ENCODE measurements at regions not wholly inside any gene's neighbourhood (a gene's known extent, or its start where the extent isn't known, plus 50 kb on each side); places are given as distances from the start of the nearest gene placed in this dataset.

GRCh38 chr11:70730411-70730810, 332.1 kb downstream of the CTTN start:
- Histone ChIP-seq H3K27ac (no peak overlapping the region), H3K27me3 (no peaks in the 10 kb centered on the region), H3K36me3 (no peaks in the 10 kb centered on the region), H3K9me3 (no peaks in the 10 kb centered on the region), H3K4me3 (no peak overlapping the region), H3K4me1 (no peaks in the 10 kb centered on the region)
- intact Hi-C loops (cut with DNase I; ENCODE audit: low total_unique reads), result no loop called here
- no peak for TF ChIP-seq CTCF (IDR thresholded peaks at IDR 0.05)
- TF ChIP-seq POLR2A (IDR thresholded peaks at IDR 0.05), result no peak
- no peak for DNase-seq

- Histone ChIP-seq H3K4me3 (no peak overlapping the region), H3K27ac (no peak overlapping the region), H3K9me3 (no peaks in the 10 kb centered on the region), H3K4me1 (no peaks in the 10 kb centered on the region), H3K27me3 (no peaks in the 10 kb centered on the region), H3K36me3 (no peaks in the 10 kb centered on the region)
- DNase-seq, result no peak
- TF ChIP-seq POLR2A (IDR thresholded peaks at IDR 0.05) (no peak), CTCF (IDR thresholded peaks at IDR 0.05) (no peak)
- intact Hi-C loops (cut with DNase I; ENCODE audit: low total_unique reads), result no loop called here
Observed at GRCh38 chr11:70731271-70732022, 333.1 kb downstream of the CTTN start.

- Histone ChIP-seq H3K36me3 (no peaks in the 10 kb centered on the region), H3K27ac (no peak overlapping the region), H3K27me3 (no peaks in the 10 kb centered on the region), H3K9me3 (no peaks in the 10 kb centered on the region), H3K4me1 (no peaks in the 10 kb centered on the region), H3K4me3 (no peak overlapping the region)
- no peak for TF ChIP-seq POLR2A (IDR thresholded peaks at IDR 0.05)
- TF ChIP-seq CTCF (IDR thresholded peaks at IDR 0.05), result no peak
- no peak for DNase-seq
- intact Hi-C loops (cut with DNase I; ENCODE audit: low total_unique reads), result no loop called here
Observed at GRCh38 chr11:70732023-70732880, 333.9 kb downstream of the CTTN start.

GRCh38 chr11:70732881-70733196, 334.5 kb downstream of the CTTN start:
- Histone ChIP-seq H3K4me1 (no peaks in the 10 kb centered on the region), H3K4me3 (no peak overlapping the region), H3K9me3 (no peaks in the 10 kb centered on the region), H3K27me3 (no peaks in the 10 kb centered on the region), H3K36me3 (no peaks in the 10 kb centered on the region), H3K27ac (no peak overlapping the region)
- no peak for TF ChIP-seq POLR2A (IDR thresholded peaks at IDR 0.05)
- TF ChIP-seq CTCF (IDR thresholded peaks at IDR 0.05), result no peak
- intact Hi-C loops (cut with DNase I; ENCODE audit: low total_unique reads), result no loop called here
- DNase-seq, result no peak
